Keratinocyte (primary cell): ENCODE measurements at regions not wholly inside any gene's neighbourhood (a gene's known extent, or its start where the extent isn't known, plus 50 kb on each side); places are given as distances from the start of the nearest gene placed in this dataset.

Experiments used
- DNase-seq: peaks from one replicate; pipeline ENCODE4 v3.0.0-alpha.2; 2011; ENCODE audit warnings: low read depth, missing footprints, low spot score
- FAIRE-seq: peaks from 2 replicates; lab custom pipeline; 2011; peaks lifted over from hg19 to GRCh38; lab: Jason Lieb, UNC
- H2AFZ ChIP-seq: 2 replicates; pipeline ENCODE4 v1.6.0; 2012; ENCODE audit warnings: low read length, control low read depth, inconsistent platforms; ENCODE audit not compliant: control insufficient read depth
- H3K27ac ChIP-seq: 2 replicates; pipeline ENCODE4 v1.5.1; 2011; ENCODE audit warnings: low read length; ENCODE audit not compliant: control insufficient read depth, insufficient read depth
- H3K27me3 ChIP-seq: 3 replicates; pipeline ENCODE4 v1.6.0; 2011; ENCODE audit warnings: low read length; ENCODE audit not compliant: control insufficient read depth, insufficient read depth; ENCODE audit errors: extremely low read depth
- H3K36me3 ChIP-seq, 2 experiments: 2 replicates in 1 of 2; 3 replicates in 1 of 2; pipeline ENCODE4 v1.5.1; 2011; ENCODE audit warnings: low read length in 2 of 2, mild to moderate bottlenecking in 1 of 2; ENCODE audit not compliant: control insufficient read depth in 2 of 2, insufficient read depth in 2 of 2; ENCODE audit errors: extremely low read depth in 1 of 2
- H3K4me1 ChIP-seq: 3 replicates; pipeline ENCODE4 v1.5.1; 2011; ENCODE audit warnings: low read length; ENCODE audit not compliant: control insufficient read depth, insufficient read depth; ENCODE audit errors: extremely low read depth
- H3K4me2 ChIP-seq: 3 replicates; pipeline ENCODE4 v1.6.0; 2011; ENCODE audit warnings: low read depth, low read length; ENCODE audit not compliant: control insufficient read depth, insufficient read depth; ENCODE audit errors: extremely low read depth
- H3K4me3 ChIP-seq, 3 experiments: fragments of 200-600 bp in 1 of 3; sonication (generic) in 1 of 3; 2 replicates in 2 of 3; 3 replicates in 1 of 3; pipeline ENCODE4 v1.5.1; 2011 to 2016; ENCODE audit warnings: low read length in 3 of 3, mild to moderate bottlenecking in 3 of 3, control low read depth in 2 of 3, inconsistent platforms in 1 of 3, low read depth in 1 of 3, mixed read lengths in 1 of 3, mixed run types in 1 of 3, moderate library complexity in 1 of 3; ENCODE audit not compliant: control insufficient read depth in 2 of 3, insufficient read depth in 2 of 3; ENCODE audit errors: extremely low read depth in 1 of 3
- H3K79me2 ChIP-seq: 2 replicates; pipeline ENCODE4 v1.6.0; 2012; ENCODE audit warnings: low read length; ENCODE audit not compliant: control insufficient read depth, insufficient read depth
- H3K9ac ChIP-seq: 3 replicates; pipeline ENCODE4 v1.6.0; 2011; ENCODE audit warnings: low read length; ENCODE audit not compliant: control insufficient read depth, insufficient read depth; ENCODE audit errors: extremely low read depth
- H3K9me1 ChIP-seq: 3 replicates; pipeline ENCODE4 v1.6.0; 2011; ENCODE audit warnings: low read length; ENCODE audit not compliant: control insufficient read depth, insufficient read depth; ENCODE audit errors: extremely low read depth
- H3K9me3 ChIP-seq: 2 replicates; pipeline ENCODE4 v1.5.1; 2012; ENCODE audit warnings: low read depth, low read length; ENCODE audit not compliant: control insufficient read depth
- H4K20me1 ChIP-seq: 3 replicates; pipeline ENCODE4 v1.6.0; 2011; ENCODE audit warnings: low read length; ENCODE audit not compliant: control insufficient read depth, insufficient read depth; ENCODE audit errors: extremely low read depth
- EZH2 ChIP-seq: IDR thresholded peaks from one replicate; pipeline ENCODE4 v1.6.1; 2012; ENCODE audit warnings: inconsistent platforms, mild to moderate bottlenecking, low read length, moderate library complexity
- dilution Hi-C: fragments of 300-500 bp; cut with MboI; formaldehyde crosslinking; loops from one replicate; pipeline ENCODE4 v1.7.0; 2020; ENCODE audit warnings: low sequenced_read_pairs; ENCODE audit not compliant: extremely low pct_ligation_motif_present
- TF ChIP-seq, protein P1 (sequence below), 3 experiments: IDR thresholded peaks in 1 of 3; conservative IDR thresholded peaks in 1 of 3; optimal IDR thresholded peaks in 1 of 3; 2 replicates in 2 of 3; 3 replicates in 1 of 3; pipeline versions ENCODE3 to v1.5.1; 2011; ENCODE audit warnings: low read length in 3 of 3, mild to moderate bottlenecking in 3 of 3, moderate library complexity in 2 of 3, control low read depth in 1 of 3, inconsistent platforms in 1 of 3; ENCODE audit not compliant: insufficient read depth in 2 of 3; ENCODE audit errors: extremely low read depth in 1 of 3

DNA sequence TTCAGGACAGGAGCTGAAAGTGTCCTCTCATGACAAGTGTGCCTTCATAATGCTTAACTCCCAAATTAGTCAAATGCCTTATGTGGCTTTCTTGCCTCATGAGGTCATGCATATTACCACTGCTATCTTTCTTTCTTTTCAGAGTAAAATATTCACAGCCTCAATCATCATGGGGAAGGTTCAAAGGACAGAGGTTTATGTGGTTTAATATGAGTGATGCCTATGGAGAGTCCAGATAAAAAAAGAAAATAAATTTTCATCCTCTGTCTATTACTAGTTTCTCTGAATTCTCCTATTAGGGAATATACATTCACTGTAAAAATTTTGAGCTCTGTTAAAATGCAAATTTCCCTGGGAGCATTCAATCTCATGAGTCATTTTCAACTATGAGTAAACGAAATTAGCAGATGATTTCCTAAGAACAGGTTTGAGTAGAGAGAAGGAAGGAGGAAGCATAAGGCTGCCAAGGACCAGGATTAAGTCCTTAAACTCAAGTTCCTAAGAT is 396.9 kb upstream of the ADGRB3 start:
- Histone ChIP-seq H3K4me3 (no peak overlapping the region), H4K20me1 (no peaks in the 10 kb centered on the region), H3K4me1 (no peaks in the 10 kb centered on the region), H3K79me2 (no peaks in the 10 kb centered on the region), H3K27me3 (no peaks in the 10 kb centered on the region), H3K9ac (no peak overlapping the region), H3K27ac (no peak overlapping the region), H2AFZ (no peak overlapping the region), H3K9me1 (no peaks in the 10 kb centered on the region), H3K36me3 (no peaks in the 10 kb centered on the region), H3K9me3 (no peaks in the 10 kb centered on the region), H3K4me2 (no peak overlapping the region)
- no peak for FAIRE-seq
- dilution Hi-C loops, result no loop called here
- TF ChIP-seq, protein P1, sequence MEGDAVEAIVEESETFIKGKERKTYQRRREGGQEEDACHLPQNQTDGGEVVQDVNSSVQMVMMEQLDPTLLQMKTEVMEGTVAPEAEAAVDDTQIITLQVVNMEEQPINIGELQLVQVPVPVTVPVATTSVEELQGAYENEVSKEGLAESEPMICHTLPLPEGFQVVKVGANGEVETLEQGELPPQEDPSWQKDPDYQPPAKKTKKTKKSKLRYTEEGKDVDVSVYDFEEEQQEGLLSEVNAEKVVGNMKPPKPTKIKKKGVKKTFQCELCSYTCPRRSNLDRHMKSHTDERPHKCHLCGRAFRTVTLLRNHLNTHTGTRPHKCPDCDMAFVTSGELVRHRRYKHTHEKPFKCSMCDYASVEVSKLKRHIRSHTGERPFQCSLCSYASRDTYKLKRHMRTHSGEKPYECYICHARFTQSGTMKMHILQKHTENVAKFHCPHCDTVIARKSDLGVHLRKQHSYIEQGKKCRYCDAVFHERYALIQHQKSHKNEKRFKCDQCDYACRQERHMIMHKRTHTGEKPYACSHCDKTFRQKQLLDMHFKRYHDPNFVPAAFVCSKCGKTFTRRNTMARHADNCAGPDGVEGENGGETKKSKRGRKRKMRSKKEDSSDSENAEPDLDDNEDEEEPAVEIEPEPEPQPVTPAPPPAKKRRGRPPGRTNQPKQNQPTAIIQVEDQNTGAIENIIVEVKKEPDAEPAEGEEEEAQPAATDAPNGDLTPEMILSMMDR (optimal IDR thresholded peaks at IDR 0.05 in 1 of 3, IDR thresholded peaks at IDR 0.05 in 1 of 3, conservative IDR thresholded peaks at IDR 0.05 in 1 of 3; ENCODE audit: extremely low read depth in 1 of 3, insufficient read depth in 2 of 3, low read length in 3 of 3), result no peak
- TF ChIP-seq EZH2, result no peak
- no peak for DNase-seq

- no peak overlapping the region for H3K4me2 ChIP-seq
- no peaks in the 10 kb centered on the region for H4K20me1 ChIP-seq
- no peaks in the 10 kb centered on the region for H3K9me3 ChIP-seq
- H3K4me1 ChIP-seq, result no peaks in the 10 kb centered on the region
- no peak overlapping the region for H3K9ac ChIP-seq
- TF ChIP-seq, protein P1 (optimal IDR thresholded peaks at IDR 0.05 in 1 of 3, IDR thresholded peaks at IDR 0.05 in 1 of 3, conservative IDR thresholded peaks at IDR 0.05 in 1 of 3; ENCODE audit: extremely low read depth in 1 of 3, insufficient read depth in 2 of 3, low read length in 3 of 3), result no peak
- no peak for TF ChIP-seq EZH2
- no peaks in the 10 kb centered on the region for H3K36me3 ChIP-seq
- H3K9me1 ChIP-seq, result no peaks in the 10 kb centered on the region
- FAIRE-seq, result no peak
- no peak for DNase-seq
- H3K79me2 ChIP-seq, result no peaks in the 10 kb centered on the region
- no peak overlapping the region for H3K4me3 ChIP-seq
- H3K27ac ChIP-seq, result no peak overlapping the region
- no peaks in the 10 kb centered on the region for H3K27me3 ChIP-seq
- no peak overlapping the region for H2AFZ ChIP-seq
- dilution Hi-C loops, result no loop called here
These were observed 397.9 kb upstream of the ADGRB3 start for GRCh38 chr6:68237205-68237604.
